HCT116 (cell line): ENCODE measurements at regions not wholly inside any gene's neighbourhood (a gene's known extent, or its start where the extent isn't known, plus 50 kb on each side); places are given as distances from the start of the nearest gene placed in this dataset.

Experiments
- ATAC-seq: fragments of 200-7000 bp; cut with Tn5 transposase; 2 replicates; pipeline ENCODE4 v1.9.1; 2020; ENCODE audit warnings: mild to moderate bottlenecking, moderate library complexity
- BruUV-seq: library from RNA; stranded (reverse); fragments of 400-500 nt; replicated peaks from 2 replicates; lab custom pipeline; 2021; lab: Mats Ljungman, UMichigan
- CTCF ChIA-PET: fragments of 300-600 bp; sonication (Branson Sonifier 250); formaldehyde crosslinking; loops from one replicate; lab custom pipeline; 2021; ENCODE audit warnings: antibody characterized with exemption; lab: Charles Lee
- POLR2A ChIA-PET: fragments of 300-600, 350-600 bp; sonication (Branson Sonifier 250); formaldehyde crosslinking; loops from one replicate; lab custom pipeline; 2021; ENCODE audit warnings: antibody characterized with exemption; lab: Charles Lee
- RAD21 ChIA-PET, 2 experiments: fragments of 300-600 bp; sonication (Branson Sonifier 250); formaldehyde crosslinking; loops; one replicate each; lab custom pipeline; 2023; ENCODE audit warnings: low total read pairs in 2 of 2; ENCODE audit not compliant: uncharacterized antibody in 2 of 2, unreplicated experiment in 2 of 2, low non-redundant PET in 1 of 2; lab: Charles Lee
- DNase-seq: peaks from one replicate; pipeline ENCODE4 v3.0.0-alpha.2; 2010; ENCODE audit warnings: low read depth, low spot score
- H2AFZ ChIP-seq: fragments of 200-600 bp; shearing (Covaris generic), sonication (generic); 2 replicates; pipeline ENCODE4 v1.6.1; 2017; ENCODE audit warnings: low read depth, mixed run types, mixed read lengths, antibody characterized with exemption, low read length; ENCODE audit not compliant: poor library complexity, severe bottlenecking
- H3K27ac ChIP-seq: 2 replicates; pipeline ENCODE4 v1.5.1; 2012; ENCODE audit warnings: low read depth, low read length
- H3K27me3 ChIP-seq: fragments of 200-600 bp; sonication (generic); 2 replicates; pipeline ENCODE4 v1.6.1; 2016; ENCODE audit warnings: mixed run types, low read length, mixed read lengths; ENCODE audit not compliant: insufficient read depth
- H3K36me3 ChIP-seq, 2 experiments: fragments of 200-500 bp in 1 of 2; fragments of 200-600 bp in 1 of 2; sonication (Bioruptor generic) in 1 of 2; sonication (generic) in 1 of 2; 2 replicates each; pipeline versions ENCODE4 v1.5.1 to v1.6.1; 2014 to 2016; ENCODE audit warnings: low read length in 2 of 2, inconsistent platforms in 1 of 2, mixed read lengths in 1 of 2, mixed run types in 1 of 2; ENCODE audit not compliant: insufficient read depth in 2 of 2, control insufficient read depth in 1 of 2
- H3K4me1 ChIP-seq, 2 experiments: fragments of 200-600 bp in 1 of 2; sonication (generic) in 1 of 2; 2 replicates each; pipeline versions ENCODE4 v1.5.1 to v1.6.1; 2012 to 2017; ENCODE audit warnings: low read length in 2 of 2, inconsistent platforms in 1 of 2, mild to moderate bottlenecking in 1 of 2, mixed read lengths in 1 of 2, mixed run types in 1 of 2, moderate library complexity in 1 of 2; ENCODE audit not compliant: insufficient read depth in 2 of 2, control insufficient read depth in 1 of 2
- H3K4me2 ChIP-seq: fragments of 200-600 bp; sonication (generic); 2 replicates; pipeline ENCODE4 v1.6.1; 2017; ENCODE audit warnings: mixed run types, low read length, mixed read lengths
- H3K4me3 ChIP-seq, 2 experiments: fragments of 200-600 bp in 1 of 2; sonication (generic) in 1 of 2; replicated peaks in 1 of 2; 2 replicates each; pipeline ENCODE4 v1.5.1; 2011 to 2016; ENCODE audit warnings: low read length in 2 of 2, control low read depth in 1 of 2, low read depth in 1 of 2, mild to moderate bottlenecking in 1 of 2, mixed read lengths in 1 of 2, mixed run types in 1 of 2
- H3K79me2 ChIP-seq: fragments of 200-600 bp; sonication (generic); 2 replicates; pipeline ENCODE4 v1.6.1; 2017; ENCODE audit warnings: mild to moderate bottlenecking, mixed run types, low read length, moderate library complexity, mixed read lengths; ENCODE audit not compliant: insufficient read depth
- H3K9ac ChIP-seq: fragments of 200-600 bp; sonication (generic); 2 replicates; pipeline ENCODE4 v1.6.1; 2016; ENCODE audit warnings: low read length, mixed read lengths
- H3K9me2 ChIP-seq: fragments of 200-600 bp; sonication (generic), shearing (Covaris generic); 2 replicates; pipeline ENCODE4 v1.6.1; 2017; ENCODE audit warnings: mixed run types, mild to moderate bottlenecking, moderate library complexity; ENCODE audit not compliant: insufficient read depth
- H3K9me3 ChIP-seq, 2 experiments: fragments of 200-500 bp in 1 of 2; fragments of 200-600 bp in 1 of 2; sonication (Bioruptor generic) in 1 of 2; sonication (generic) in 1 of 2; 2 replicates each; pipeline ENCODE4 v1.6.1; 2014 to 2017; ENCODE audit warnings: low read length in 2 of 2, mixed read lengths in 2 of 2, inconsistent platforms in 1 of 2, low read depth in 1 of 2, mild to moderate bottlenecking in 1 of 2, mixed run types in 1 of 2, moderate library complexity in 1 of 2; ENCODE audit not compliant: control insufficient read depth in 1 of 2, insufficient read depth in 1 of 2
- H4K20me1 ChIP-seq: fragments of 200-600 bp; sonication (generic), shearing (Covaris generic); 2 replicates; pipeline ENCODE4 v1.6.1; 2017; ENCODE audit warnings: mixed run types, mild to moderate bottlenecking, moderate library complexity; ENCODE audit not compliant: insufficient read depth
- ATF3 ChIP-seq: IDR thresholded peaks from 2 replicates; pipeline ENCODE4 v1.6.1; 2012
- CBX3 ChIP-seq: IDR thresholded peaks from 2 replicates; pipeline ENCODE4 v1.6.1; 2012; ENCODE audit warnings: low read depth
- CEBPB ChIP-seq: IDR thresholded peaks from 2 replicates; pipeline ENCODE4 v1.6.1; 2012; ENCODE audit warnings: low read depth
- EGR1 ChIP-seq: IDR thresholded peaks from 2 replicates; pipeline ENCODE4 v1.6.1; 2012; ENCODE audit warnings: low read depth
- EZH2 ChIP-seq: fragments of 200-600 bp; sonication (generic); IDR thresholded peaks from 2 replicates; pipeline ENCODE4 v1.6.1; 2017; ENCODE audit warnings: antibody characterized with exemption, mixed run types
- EZH2phosphoT487 ChIP-seq: fragments of 200-600 bp; IDR thresholded peaks from 2 replicates; pipeline ENCODE4 v1.6.1; 2018; ENCODE audit warnings: antibody characterized with exemption, borderline replicate concordance
- JUND ChIP-seq: IDR thresholded peaks from 2 replicates; pipeline ENCODE4 v1.6.1; 2012
- POLR2A ChIP-seq: IDR thresholded peaks from 2 replicates; pipeline ENCODE4 v1.7.0; 2011; ENCODE audit warnings: borderline replicate concordance; ENCODE audit not compliant: insufficient read depth, insufficient read length; ENCODE audit errors: extremely low read depth
- POLR2AphosphoS5 ChIP-seq: IDR thresholded peaks from 2 replicates; pipeline ENCODE4 v1.6.1; 2011; ENCODE audit warnings: mild to moderate bottlenecking, low read depth, low read length, moderate library complexity
- SIN3A ChIP-seq: IDR thresholded peaks from 2 replicates; pipeline ENCODE4 v1.6.1; 2012; ENCODE audit warnings: low read depth
- SP1 ChIP-seq: IDR thresholded peaks from 2 replicates; pipeline ENCODE4 v1.6.1; 2012; ENCODE audit warnings: low read depth
- SRF ChIP-seq: IDR thresholded peaks from 2 replicates; pipeline ENCODE4 v1.6.1; 2012; ENCODE audit warnings: low read depth
- TCF7L2 ChIP-seq: IDR thresholded peaks from 2 replicates; pipeline ENCODE4 v1.7.0; 2011; ENCODE audit warnings: borderline replicate concordance, inconsistent platforms; ENCODE audit not compliant: insufficient read depth, insufficient read length; ENCODE audit errors: extremely low read depth
- ZBTB33 ChIP-seq: IDR thresholded peaks from 2 replicates; pipeline ENCODE4 v1.6.1; 2011; ENCODE audit warnings: mild to moderate bottlenecking, low read length, moderate library complexity; ENCODE audit not compliant: insufficient replicate concordance; ENCODE audit errors: extremely low read depth
- ZFX ChIP-seq: fragments of 450-650 bp; IDR thresholded peaks from 2 replicates; pipeline ENCODE4 v1.6.1; 2017
- ZNF274 ChIP-seq: fragments of 200-500 bp; sonication (Bioruptor generic); IDR thresholded peaks from 2 replicates; pipeline ENCODE4 v1.6.1; 2014; ENCODE audit warnings: mild to moderate bottlenecking, low read depth, low read length, inconsistent platforms
- intact Hi-C: fragments of 100-400 bp; cut with micrococcal nuclease; formaldehyde crosslinking; loops from 2 replicates; pipeline ENCODE4 v1.10.0; 2022

GRCh38 chr1:218027152-218027551, 257.9 kb upstream of the RRP15 start:
- no TSS peak for BruUV-seq
- ATAC-seq: no peak
- RAD21 ChIA-PET: no interaction called here

GRCh38 chr1:218030846-218031245, 254.2 kb upstream of the RRP15 start:
- intact Hi-C loops: no loop called here
- H3K4me3 ChIP-seq: no peak overlapping the region
- H2AFZ ChIP-seq: no peak overlapping the region
- no peaks in the 10 kb centered on the region for H3K36me3 ChIP-seq
- H3K9me2 ChIP-seq: no peaks in the 10 kb centered on the region
- H3K4me1 ChIP-seq: no peaks in the 10 kb centered on the region
- no peak overlapping the region for H3K4me2 ChIP-seq
- DNase-seq (no peak), ATAC-seq (no peak)
- no peaks in the 10 kb centered on the region for H3K9me3 ChIP-seq
- ChIA-PET RAD21 (no interaction called here), CTCF (no interaction called here), POLR2A (no interaction called here)
- BruUV-seq: no TSS peak
- H3K27ac ChIP-seq: no peak overlapping the region
- TF ChIP-seq ZBTB33: no peak
- no peak for TF ChIP-seq EGR1
- TF ChIP-seq EZH2phosphoT487: no peak
- no peak for TF ChIP-seq CBX3
- no peak for TF ChIP-seq SIN3A
- TF ChIP-seq ZFX: no peak
- no peaks in the 10 kb centered on the region for H4K20me1 ChIP-seq
- no peaks in the 10 kb centered on the region for H3K79me2 ChIP-seq
- H3K27me3 ChIP-seq: no peaks in the 10 kb centered on the region
- no peak overlapping the region for H3K9ac ChIP-seq

More at GRCh38 chr1:218027152-218027551, 257.9 kb upstream of the RRP15 start:
- H3K9me2 ChIP-seq: no peaks in the 10 kb centered on the region
- no peak for DNase-seq
- no peak overlapping the region for H3K27ac ChIP-seq
- no peaks in the 10 kb centered on the region for H3K27me3 ChIP-seq
- no peaks in the 10 kb centered on the region for H3K79me2 ChIP-seq
- H3K4me3 ChIP-seq: no peak overlapping the region
- H3K4me1 ChIP-seq: no peaks in the 10 kb centered on the region
- TF ChIP-seq EGR1: no peak
- no peak for TF ChIP-seq ZNF274
- no peak for TF ChIP-seq CEBPB
- no peak for TF ChIP-seq SP1
- no peak for TF ChIP-seq EZH2
- no peak for TF ChIP-seq EZH2phosphoT487
- no peak for TF ChIP-seq ZFX
- no peak for TF ChIP-seq TCF7L2
- no peak for TF ChIP-seq SRF
- no peak for TF ChIP-seq POLR2A
- TF ChIP-seq JUND: no peak
- no peak for TF ChIP-seq CBX3
- TF ChIP-seq POLR2AphosphoS5: no peak
- TF ChIP-seq ATF3: no peak
- ChIA-PET CTCF (no interaction called here), POLR2A (no interaction called here)
- no peak overlapping the region for H3K9ac ChIP-seq
- H4K20me1 ChIP-seq: no peaks in the 10 kb centered on the region
- no peak overlapping the region for H3K4me2 ChIP-seq
- intact Hi-C loops: no loop called here
- H3K36me3 ChIP-seq: no peaks in the 10 kb centered on the region
- H2AFZ ChIP-seq: no peak overlapping the region
- H3K9me3 ChIP-seq: no peaks in the 10 kb centered on the region
